GM12874 (cell line): ENCODE measurements at regions not wholly inside any gene's neighbourhood (a gene's known extent, or its start where the extent isn't known, plus 50 kb on each side); places are given as distances from the start of the nearest gene placed in this dataset.

ENCODE experiments used
- TF ChIP-seq, protein P1 (sequence below): IDR thresholded peaks from 2 replicates; pipeline ENCODE4 v1.5.1; 2011; ENCODE audit warnings: low read depth, mild to moderate bottlenecking, control low read depth, low read length, moderate library complexity; ENCODE audit not compliant: insufficient read depth

DNA sequence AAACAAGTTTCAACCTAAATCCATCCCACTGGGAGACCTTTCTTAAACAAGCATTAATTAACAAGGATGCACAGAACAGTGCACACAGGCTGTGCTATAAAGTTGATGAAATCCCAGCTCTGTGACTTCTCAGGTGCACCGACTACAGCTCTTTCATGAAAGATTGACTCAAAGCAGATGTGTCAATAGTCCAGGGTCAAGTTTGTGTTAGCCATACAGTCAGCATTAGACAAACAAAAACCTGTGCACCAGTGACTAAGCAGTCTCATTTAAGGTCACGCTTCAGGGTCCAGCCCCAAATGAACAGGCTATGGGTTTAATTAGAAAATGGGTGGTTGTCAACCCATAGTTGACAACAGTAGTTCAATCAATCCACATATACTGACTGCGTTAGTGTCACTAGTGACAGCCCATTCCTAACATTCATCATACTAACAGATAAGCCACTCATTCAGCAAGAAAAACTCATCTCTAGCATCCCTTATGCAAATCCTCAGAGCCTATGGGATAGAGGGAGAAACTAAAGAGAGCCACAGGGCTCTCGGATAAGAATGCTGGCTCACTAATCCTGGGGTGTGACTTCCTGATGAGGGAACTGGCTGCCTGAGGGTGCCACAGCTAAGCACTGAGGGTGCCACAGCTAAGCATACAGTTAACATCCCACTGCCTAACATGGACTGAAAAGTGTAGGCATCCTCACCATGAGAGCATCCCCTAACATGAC lies 84.1 kb downstream of the WNT5A start:
- TF ChIP-seq, protein P1, sequence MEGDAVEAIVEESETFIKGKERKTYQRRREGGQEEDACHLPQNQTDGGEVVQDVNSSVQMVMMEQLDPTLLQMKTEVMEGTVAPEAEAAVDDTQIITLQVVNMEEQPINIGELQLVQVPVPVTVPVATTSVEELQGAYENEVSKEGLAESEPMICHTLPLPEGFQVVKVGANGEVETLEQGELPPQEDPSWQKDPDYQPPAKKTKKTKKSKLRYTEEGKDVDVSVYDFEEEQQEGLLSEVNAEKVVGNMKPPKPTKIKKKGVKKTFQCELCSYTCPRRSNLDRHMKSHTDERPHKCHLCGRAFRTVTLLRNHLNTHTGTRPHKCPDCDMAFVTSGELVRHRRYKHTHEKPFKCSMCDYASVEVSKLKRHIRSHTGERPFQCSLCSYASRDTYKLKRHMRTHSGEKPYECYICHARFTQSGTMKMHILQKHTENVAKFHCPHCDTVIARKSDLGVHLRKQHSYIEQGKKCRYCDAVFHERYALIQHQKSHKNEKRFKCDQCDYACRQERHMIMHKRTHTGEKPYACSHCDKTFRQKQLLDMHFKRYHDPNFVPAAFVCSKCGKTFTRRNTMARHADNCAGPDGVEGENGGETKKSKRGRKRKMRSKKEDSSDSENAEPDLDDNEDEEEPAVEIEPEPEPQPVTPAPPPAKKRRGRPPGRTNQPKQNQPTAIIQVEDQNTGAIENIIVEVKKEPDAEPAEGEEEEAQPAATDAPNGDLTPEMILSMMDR, result no peak

DNA sequence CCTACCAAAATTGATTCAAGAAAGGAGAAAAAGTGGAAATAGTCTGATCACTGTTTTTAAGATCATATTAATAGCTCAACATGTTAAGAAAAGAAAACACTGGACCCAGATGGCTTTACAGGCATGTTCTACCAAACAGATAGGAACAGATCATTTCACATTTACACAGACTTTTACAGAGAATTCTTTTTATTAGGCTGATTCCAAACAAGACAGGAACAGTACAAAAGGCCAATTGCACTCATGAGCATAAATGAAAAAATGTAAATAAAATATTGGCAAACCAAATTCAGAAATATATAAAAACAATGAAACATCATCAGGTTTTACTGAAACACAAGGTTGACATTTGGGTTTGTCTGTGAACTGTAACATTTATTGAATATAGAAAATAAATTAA lies 106.5 kb downstream of the WNT5A start:
- TF ChIP-seq, protein P1, result no peak

DNA sequence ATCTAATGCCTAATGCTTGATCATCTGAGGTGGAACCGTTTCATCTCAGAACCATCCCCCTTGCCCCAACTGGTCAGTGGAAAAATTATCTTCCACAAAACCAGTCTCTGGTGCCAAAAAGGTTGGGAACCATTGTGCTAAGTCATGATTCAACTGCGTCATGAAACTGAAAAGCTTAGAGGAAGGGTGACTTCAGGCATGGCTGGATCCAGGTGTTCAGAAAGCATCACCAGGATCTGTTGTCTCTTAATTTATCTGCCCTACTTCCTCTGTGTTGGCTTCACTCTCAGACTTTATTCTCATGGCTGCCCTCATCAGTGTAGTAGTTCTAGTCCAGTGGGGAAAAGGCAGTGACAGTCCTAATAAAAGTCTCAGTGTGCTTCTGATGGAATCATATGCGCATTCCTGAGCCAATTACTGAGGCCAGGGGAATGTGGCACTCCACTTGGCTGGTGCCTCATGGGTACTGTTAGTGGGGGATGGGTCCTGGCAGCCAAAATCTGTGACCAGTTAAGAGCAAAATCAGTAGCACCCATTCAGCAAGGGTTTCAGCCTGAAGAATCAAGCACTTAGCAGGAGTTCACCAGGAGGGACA lies 110.3 kb downstream of the WNT5A start:
- TF ChIP-seq, protein P1, result no peak

DNA sequence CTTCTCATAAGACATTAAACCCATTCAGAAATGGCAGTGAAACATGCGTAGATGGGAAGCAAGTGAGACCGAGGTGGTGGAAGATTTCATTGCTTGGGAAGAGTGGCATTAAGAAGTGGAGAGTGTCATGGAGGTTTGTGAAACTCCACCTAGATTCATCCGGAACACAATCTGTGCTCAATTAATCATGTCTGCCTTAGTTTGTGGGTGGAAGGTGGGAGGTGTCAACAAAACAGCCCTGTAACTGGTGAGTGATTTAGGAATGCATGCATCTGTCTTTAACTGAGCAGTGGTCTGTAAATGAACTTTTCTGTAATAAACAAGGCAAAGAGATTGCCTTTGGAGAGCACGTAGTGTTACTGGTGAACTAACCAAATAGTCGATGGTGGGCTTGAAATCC lies 113.7 kb downstream of the WNT5A start:
- TF ChIP-seq, protein P1, result no peak

DNA sequence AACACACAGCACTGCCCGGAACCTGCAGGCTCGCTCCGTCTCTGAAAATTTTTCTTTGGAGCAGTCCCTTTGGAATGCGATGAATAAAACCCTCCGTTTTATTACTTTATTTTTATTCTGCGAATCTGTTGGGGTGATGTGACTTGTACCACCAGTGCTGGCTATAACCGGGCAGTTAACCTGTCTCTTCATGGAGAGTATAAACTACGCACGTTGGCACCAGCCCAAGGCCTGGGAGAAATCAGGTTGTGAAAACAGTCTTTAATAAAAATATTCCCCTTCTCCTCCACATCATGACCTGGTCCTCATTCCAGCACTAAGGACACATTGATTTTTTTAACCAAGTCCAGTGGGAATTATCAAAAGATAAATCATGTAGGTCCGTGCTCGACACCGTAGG lies 116.8 kb downstream of the WNT5A start:
- TF ChIP-seq, protein P1, result no peak

DNA sequence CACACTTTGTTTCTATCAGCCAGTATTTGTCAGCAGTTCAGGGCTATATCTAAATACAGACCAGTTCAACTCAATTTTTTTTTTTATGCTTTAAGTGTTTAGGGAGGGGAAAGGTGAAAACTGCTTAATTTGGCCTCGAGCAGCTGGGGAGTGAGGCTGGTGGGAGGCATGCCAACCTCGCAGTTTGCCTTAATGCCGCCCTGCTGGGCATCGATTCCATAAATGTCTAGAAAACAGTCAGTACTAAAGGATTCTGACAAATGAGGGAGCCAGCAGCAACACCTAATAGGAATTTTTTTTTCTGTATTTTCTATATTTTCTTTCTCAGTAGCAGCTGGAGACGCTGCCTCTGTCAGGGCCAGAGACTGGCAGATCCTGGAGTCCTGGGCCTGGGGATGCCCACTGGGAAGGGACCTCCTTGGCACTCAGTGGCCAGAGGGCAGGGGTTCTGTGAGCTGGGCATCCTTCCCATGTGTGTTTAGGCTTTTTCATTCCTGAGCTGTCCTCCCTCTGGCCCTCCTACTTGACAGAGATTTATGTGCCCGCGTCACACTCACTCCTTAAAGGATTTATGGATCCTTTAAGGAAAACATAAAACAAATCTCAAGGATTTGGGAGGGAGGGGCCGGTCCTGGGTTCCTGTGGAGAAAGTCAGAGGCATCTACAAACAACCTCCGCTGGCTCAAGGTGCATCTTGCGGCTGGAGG lies 117.8 kb downstream of the WNT5A start:
- TF ChIP-seq, protein P1, result no peak

DNA sequence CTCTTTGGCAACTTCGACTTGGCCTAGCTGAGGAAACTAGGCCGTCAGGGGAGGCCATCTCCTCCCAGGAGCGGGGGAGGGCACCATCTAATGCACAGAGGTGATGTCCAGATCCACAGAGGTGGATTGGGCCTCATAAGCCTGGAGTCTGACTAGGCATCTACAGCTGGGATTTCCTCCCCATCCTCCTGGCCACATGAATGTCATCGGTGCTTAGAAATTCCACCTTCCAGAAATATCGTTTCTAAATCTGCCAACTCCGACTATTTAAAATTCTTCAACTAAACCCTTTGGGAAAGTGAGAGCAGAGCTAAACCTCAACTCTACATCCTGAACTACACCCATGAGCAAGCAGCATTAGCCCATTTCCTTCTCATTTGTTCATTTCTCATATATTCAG lies 118.7 kb downstream of the WNT5A start:
- TF ChIP-seq, protein P1, result no peak
